CD14-positive monocyte (primary cell): ENCODE measurements at regions not wholly inside any gene's neighbourhood (a gene's known extent, or its start where the extent isn't known, plus 50 kb on each side); places are given as distances from the start of the nearest gene placed in this dataset.

Source experiments
- DNase-seq, 3 donors: peaks; one replicate each; pipeline ENCODE4 v3.0.0-alpha.2; 2011 to 2022
- H2AFZ ChIP-seq: 2 replicates; pipeline ENCODE4 v1.6.0; 2012; ENCODE audit warnings: mild to moderate bottlenecking, low read depth, low read length, inconsistent platforms; ENCODE audit not compliant: insufficient read depth, poor library complexity, severe bottlenecking
- H3K27ac ChIP-seq, 2 donors: 1 replicate in 1 of 2; 2 replicates in 1 of 2; pipeline ENCODE4 v1.5.1; 2012 to 2013; ENCODE audit warnings: low read length in 2 of 2, control low read depth in 1 of 2, inconsistent platforms in 1 of 2, low read depth in 1 of 2, mild to moderate bottlenecking in 1 of 2
- H3K27me3 ChIP-seq, 2 donors: one replicate each; pipeline versions ENCODE4 v1.6.0 to v1.6.1; 2011 to 2013; ENCODE audit warnings: low read length in 2 of 2; ENCODE audit not compliant: control insufficient read depth in 2 of 2, insufficient read depth in 2 of 2
- H3K36me3 ChIP-seq, 2 donors: replicated peaks in 1 of 2; 1 replicate in 1 of 2; 2 replicates in 1 of 2; pipeline versions ENCODE4 v1.5.1 to v1.6.1; 2012 to 2013; ENCODE audit warnings: low read length in 2 of 2, control low read depth in 1 of 2, inconsistent platforms in 1 of 2, mild to moderate bottlenecking in 1 of 2; ENCODE audit not compliant: insufficient read depth in 2 of 2, control insufficient read depth in 1 of 2
- H3K4me1 ChIP-seq, 2 donors: 1 replicate in 1 of 2; 2 replicates in 1 of 2; pipeline versions ENCODE4 v1.5.1 to v1.6.1; 2012 to 2013; ENCODE audit warnings: low read length in 2 of 2, control low read depth in 1 of 2, inconsistent platforms in 1 of 2, mild to moderate bottlenecking in 1 of 2, moderate library complexity in 1 of 2; ENCODE audit not compliant: insufficient read depth in 2 of 2, control insufficient read depth in 1 of 2
- H3K4me2 ChIP-seq: replicated peaks from 2 replicates; pipeline ENCODE3; 2012; ENCODE audit warnings: low read length, moderate library complexity, mild to moderate bottlenecking; ENCODE audit not compliant: poor library complexity, severe bottlenecking; ENCODE audit errors: extremely low read depth
- H3K4me3 ChIP-seq, 3 experiments: fragments of 200-600 bp in 1 of 3; sonication (generic) in 1 of 3; replicated peaks in 1 of 3; 1 replicate in 2 of 3; 2 replicates in 1 of 3; pipeline ENCODE4 v1.5.1; 2011 to 2013; ENCODE audit warnings: low read length in 3 of 3, mild to moderate bottlenecking in 3 of 3, control low read depth in 2 of 3, low read depth in 2 of 3, inconsistent platforms in 1 of 3, moderate library complexity in 1 of 3
- H3K79me2 ChIP-seq: 2 replicates; pipeline ENCODE4 v1.6.0; 2012; ENCODE audit warnings: mild to moderate bottlenecking, control low read depth, inconsistent platforms, low read length, moderate library complexity; ENCODE audit not compliant: insufficient read depth
- H3K9ac ChIP-seq: 2 replicates; pipeline ENCODE4 v1.6.0; 2017; ENCODE audit warnings: low read length, mild to moderate bottlenecking; ENCODE audit not compliant: insufficient read depth, poor library complexity, severe bottlenecking
- H3K9me3 ChIP-seq, 2 donors: replicated peaks in 1 of 2; 1 replicate in 1 of 2; 2 replicates in 1 of 2; pipeline versions ENCODE4 v1.5.1 to v1.6.1; 2012 to 2013; ENCODE audit warnings: low read length in 2 of 2, control low read depth in 1 of 2; ENCODE audit not compliant: control insufficient read depth in 1 of 2, insufficient read depth in 1 of 2
- H4K20me1 ChIP-seq: 2 replicates; pipeline ENCODE4 v1.6.0; 2012; ENCODE audit warnings: mild to moderate bottlenecking, low read length, control low read depth, moderate library complexity; ENCODE audit not compliant: insufficient read depth
- H3K27ac Mint-ChIP-seq, 7 donors: one replicate each; pipeline ENCODE4 v1.8.0; 2020; ENCODE audit warnings: mild to moderate bottlenecking in 7 of 7, mixed read lengths in 7 of 7, moderate library complexity in 6 of 7, inconsistent platforms in 2 of 7
- H3K27me3 Mint-ChIP-seq, 3 donors: one replicate each; pipeline ENCODE4 v1.8.0; 2021 to 2022; ENCODE audit warnings: low read depth in 3 of 3, mild to moderate bottlenecking in 3 of 3, mixed read lengths in 3 of 3, moderate library complexity in 3 of 3, inconsistent platforms in 1 of 3
- H3K36me3 Mint-ChIP-seq, 2 donors: one replicate each; pipeline ENCODE4 v1.8.0; 2020; ENCODE audit warnings: mixed read lengths in 2 of 2, inconsistent platforms in 1 of 2, mild to moderate bottlenecking in 1 of 2
- H3K4me1 Mint-ChIP-seq: one replicate; pipeline ENCODE4 v1.8.0; 2020; ENCODE audit warnings: mild to moderate bottlenecking, mixed read lengths
- H3K4me3 Mint-ChIP-seq, 2 donors: one replicate each; pipeline ENCODE4 v1.8.0; 2020; ENCODE audit warnings: mild to moderate bottlenecking in 2 of 2, mixed read lengths in 2 of 2, moderate library complexity in 1 of 2
- H3K9me3 Mint-ChIP-seq, 7 donors: one replicate each; pipeline ENCODE4 v1.8.0; 2020 to 2022; ENCODE audit warnings: mixed read lengths in 7 of 7, mild to moderate bottlenecking in 6 of 7, moderate library complexity in 6 of 7, inconsistent platforms in 2 of 7
- CTCF ChIP-seq: fragments of 200-600 bp; IDR thresholded peaks from one replicate; pipeline ENCODE4 v1.8.0; 2022; ENCODE audit warnings: antibody characterized with exemption, mild to moderate bottlenecking
- WGBS: methylation state at CpG from one replicate; pipeline ENCODE4 v1.1.5; 2013; ENCODE audit warnings: missing lambda C conversion rate; ENCODE audit not compliant: insufficient coverage; 5-methylcytosine and 5-hydroxymethylcytosine counted together
- intact Hi-C, 2 donors: fragments of 100-400 bp; cut with micrococcal nuclease; formaldehyde crosslinking; loops; one replicate each; pipeline versions ENCODE4 v1.15.0 to v1.15.1; 2023

DNA sequence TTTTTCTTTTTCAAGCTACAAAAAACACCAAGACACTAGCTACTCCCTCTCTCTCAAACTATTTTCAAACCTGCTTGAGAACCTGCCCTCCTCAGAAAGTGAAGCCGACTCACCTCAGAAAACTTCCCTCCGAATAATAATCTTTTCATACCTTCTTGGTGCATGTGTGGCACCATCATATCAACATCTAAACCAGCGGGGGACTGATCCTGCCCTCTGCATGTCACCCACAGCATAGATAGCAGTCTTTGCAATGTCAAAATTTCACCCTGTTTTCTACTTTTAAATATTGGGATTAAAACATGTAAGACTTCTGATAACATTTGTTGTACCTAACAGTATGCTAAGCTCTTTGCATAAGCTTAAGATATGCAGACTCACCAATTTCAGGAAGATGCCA lies 1260.3 kb downstream of the PLA2G4A start:
- Histone ChIP-seq H3K4me2 (no peak overlapping the region), H3K27me3 (no peaks in the 10 kb centered on the region), H2AFZ (no peak overlapping the region), H3K9me3 (peaks cover 5% of the 10 kb centered on the region in 2 donors), H3K9ac (no peak overlapping the region), H3K27ac (no peak overlapping the region), H3K4me3 (no peak overlapping the region), H3K79me2 (no peaks in the 10 kb centered on the region), H4K20me1 (no peaks in the 10 kb centered on the region), H3K36me3 (no peaks in the 10 kb centered on the region), H3K4me1 (no peaks in the 10 kb centered on the region)
- 50% methylated on average over 1 of the region's 3 CpGs for WGBS
- H3K27me3 Mint-ChIP-seq: peaks cover 0 to 2% (median 0%) of the 10 kb centered on the region in 3 donors
- no peak overlapping the region for H3K4me3 Mint-ChIP-seq
- no peak for DNase-seq
- H3K9me3 Mint-ChIP-seq: peaks cover 0 to 11% (median 9%) of the 10 kb centered on the region in 7 donors
- H3K27ac Mint-ChIP-seq: no peak overlapping the region
- no peaks in the 10 kb centered on the region for H3K36me3 Mint-ChIP-seq
- TF ChIP-seq CTCF: no peak
- no peaks in the 10 kb centered on the region for H3K4me1 Mint-ChIP-seq
- intact Hi-C loops: no loop called here

- H3K9me3 ChIP-seq: peaks cover 5% of the 10 kb centered on the region in 2 donors
- H3K9me3 Mint-ChIP-seq: peaks cover 0 to 11% (median 9%) of the 10 kb centered on the region in 7 donors
- H3K27ac ChIP-seq: no peak overlapping the region
- no peak overlapping the region for H3K27ac Mint-ChIP-seq
- peaks cover 0 to 2% (median 0%) of the 10 kb centered on the region in 3 donors for H3K27me3 Mint-ChIP-seq
- no peaks in the 10 kb centered on the region for H3K79me2 ChIP-seq
- no peak overlapping the region for H3K4me3 ChIP-seq
- H4K20me1 ChIP-seq: no peaks in the 10 kb centered on the region
- TF ChIP-seq CTCF: no peak
- H3K4me1 Mint-ChIP-seq: no peaks in the 10 kb centered on the region
- H3K36me3 ChIP-seq: no peaks in the 10 kb centered on the region
- H3K4me3 Mint-ChIP-seq: no peak overlapping the region
- no peaks in the 10 kb centered on the region for H3K4me1 ChIP-seq
- H3K9ac ChIP-seq: no peak overlapping the region
- intact Hi-C loops: no loop called here
- no peaks in the 10 kb centered on the region for H3K36me3 Mint-ChIP-seq
- H3K4me2 ChIP-seq: no peak overlapping the region
- DNase-seq: no peak
- H2AFZ ChIP-seq: no peak overlapping the region
- H3K27me3 ChIP-seq: no peaks in the 10 kb centered on the region
Observed at GRCh38 chr1:188089461-188089860, 1260.7 kb downstream of the PLA2G4A start.
